H1 (cell line): ENCODE measurements at regions not wholly inside any gene's neighbourhood (a gene's known extent, or its start where the extent isn't known, plus 50 kb on each side); places are given as distances from the start of the nearest gene placed in this dataset.

Experiments used
- CHD7 ChIP-seq: fragments of 300-600 bp; sonication (generic); IDR thresholded peaks from 2 replicates; pipeline ENCODE4 v1.7.1; 2012; ENCODE audit warnings: low read length, moderate library complexity, mild to moderate bottlenecking, inconsistent platforms; ENCODE audit not compliant: insufficient replicate concordance
- CTBP2 ChIP-seq: IDR thresholded peaks from 2 replicates; pipeline ENCODE4 v1.7.0; 2011; ENCODE audit warnings: borderline replicate concordance, mild to moderate bottlenecking, moderate library complexity, mixed read lengths, low read length; ENCODE audit not compliant: insufficient read depth, insufficient read length
- HDAC2 ChIP-seq, 2 experiments: fragments of 300-600 bp in 1 of 2; sonication (generic) in 1 of 2; IDR thresholded peaks; 2 replicates each; pipeline ENCODE4 v1.6.1; 2011 to 2012; ENCODE audit warnings: low read depth in 2 of 2, low read length in 2 of 2, mild to moderate bottlenecking in 2 of 2, moderate library complexity in 2 of 2, borderline replicate concordance in 1 of 2, inconsistent platforms in 1 of 2
- JUN ChIP-seq: IDR thresholded peaks from 2 replicates; pipeline ENCODE4 v1.6.1; 2011; ENCODE audit warnings: low read depth, mild to moderate bottlenecking, improper control_type of control experiment, low read length
- JUND ChIP-seq: IDR thresholded peaks from 2 replicates; pipeline ENCODE4 v1.6.1; 2011; ENCODE audit warnings: mild to moderate bottlenecking, improper control_type of control experiment, low read length
- RXRA ChIP-seq: IDR thresholded peaks from 2 replicates; pipeline ENCODE4 v1.6.1; 2011; ENCODE audit warnings: low read depth, mild to moderate bottlenecking, low read length, moderate library complexity; ENCODE audit not compliant: insufficient read depth
- SIN3A ChIP-seq, 2 experiments: IDR thresholded peaks in 1 of 2; conservative IDR thresholded peaks in 1 of 2; 2 replicates each; pipeline ENCODE4 v1.6.1; 2011 to 2012; ENCODE audit warnings: low read length in 2 of 2, improper control_type of control experiment in 1 of 2, low read depth in 1 of 2, mild to moderate bottlenecking in 1 of 2
- SP2 ChIP-seq: IDR thresholded peaks from 2 replicates; pipeline ENCODE4 v1.6.1; 2012; ENCODE audit warnings: mild to moderate bottlenecking, low read length, inconsistent platforms
- SRF ChIP-seq: IDR thresholded peaks from 2 replicates; pipeline ENCODE4 v1.6.1; 2011; ENCODE audit warnings: mild to moderate bottlenecking, low read depth, low read length, moderate library complexity
- TCF12 ChIP-seq: IDR thresholded peaks from 2 replicates; pipeline ENCODE4 v1.6.1; 2011; ENCODE audit warnings: low read depth, mild to moderate bottlenecking, low read length
- USF2 ChIP-seq: IDR thresholded peaks from 2 replicates; pipeline ENCODE4 v1.6.1; 2011; ENCODE audit warnings: low read length, improper control_type of control experiment

- TF ChIP-seq CHD7 (no peak), JUND (no peak), HDAC2 (IDR thresholded peaks at IDR 0.05; ENCODE audit: borderline replicate concordance in 1 of 2, low read depth in 2 of 2, low read length in 2 of 2) (no peak), SP2 (no peak), CTBP2 (no peak), SRF (no peak), SIN3A (conservative IDR thresholded peaks at IDR 0.05 in 1 of 2, IDR thresholded peaks at IDR 0.05 in 1 of 2; ENCODE audit: low read depth in 1 of 2, low read length in 2 of 2) (no peak), TCF12 (no peak), USF2 (no peak), JUN (no peak), RXRA (no peak)
These were observed 843.4 kb upstream of the FLRT2 start (continued) for GRCh38 chr14:84686550-84686949.
